Tibial nerve (tissue), 4 donors: ENCODE measurements at regions not wholly inside any gene's neighbourhood (a gene's known extent, or its start where the extent isn't known, plus 50 kb on each side); places are given as distances from the start of the nearest gene placed in this dataset.

Source experiments
- DNase-seq, 2 donors: peaks; one replicate each; pipeline ENCODE4 v3.0.0-alpha.2; 2019; ENCODE audit warnings: low spot score in 2 of 2
- H3K27ac ChIP-seq, 4 donors: fragments of 200-600 bp; sonication (generic) in 3 of 4; one replicate each; pipeline ENCODE4 v1.5.1; 2017 to 2019; ENCODE audit warnings: mild to moderate bottlenecking in 1 of 4
- H3K27me3 ChIP-seq, 2 donors: fragments of 200-600 bp; sonication (generic) in 1 of 2; one replicate each; pipeline versions ENCODE4 v1.5.1 to v1.6.0; 2017 to 2019
- H3K36me3 ChIP-seq, 3 donors: fragments of 200-600 bp; sonication (generic); one replicate each; pipeline ENCODE4 v1.5.1; 2018 to 2019
- H3K4me1 ChIP-seq, 4 donors: fragments of 200-600 bp; sonication (generic) in 3 of 4; one replicate each; pipeline ENCODE4 v1.5.1; 2017 to 2019
- H3K4me3 ChIP-seq, 4 donors: fragments of 200-600 bp; sonication (generic) in 3 of 4; one replicate each; pipeline ENCODE4 v1.5.1; 2017 to 2019; ENCODE audit warnings: mild to moderate bottlenecking in 1 of 4, moderate library complexity in 1 of 4
- H3K9me3 ChIP-seq, 4 donors: fragments of 200-600 bp; sonication (generic) in 3 of 4; one replicate each; pipeline ENCODE4 v1.5.1; 2017 to 2019
- EP300 ChIP-seq, 2 donors: sonication (generic); formaldehyde crosslinking; IDR thresholded peaks; one replicate each; pipeline ENCODE4 v1.6.1; 2017; ENCODE audit warnings: antibody characterized with exemption in 2 of 2, mild to moderate bottlenecking in 1 of 2
- POLR2A ChIP-seq, 2 donors: fragments of 450-650 bp; IDR thresholded peaks; one replicate each; pipeline ENCODE4 v1.6.1; 2017; ENCODE audit warnings: antibody characterized with exemption in 2 of 2, mild to moderate bottlenecking in 2 of 2, moderate library complexity in 2 of 2
- WGBS, 2 donors: methylation state at CpG; one replicate each; pipeline ENCODE4 v1.1.5; 2018; 5-methylcytosine and 5-hydroxymethylcytosine counted together
- TF ChIP-seq, protein P1 (sequence below), 5 experiments: fragments of 200-600 bp in 3 of 5; fragments of 450-650 bp in 2 of 5; sonication (generic) in 3 of 5; IDR thresholded peaks; one replicate each; pipeline ENCODE4 v1.5.1; 2016 to 2019; ENCODE audit warnings: antibody characterized with exemption in 5 of 5, mild to moderate bottlenecking in 3 of 5, moderate library complexity in 2 of 5

DNA sequence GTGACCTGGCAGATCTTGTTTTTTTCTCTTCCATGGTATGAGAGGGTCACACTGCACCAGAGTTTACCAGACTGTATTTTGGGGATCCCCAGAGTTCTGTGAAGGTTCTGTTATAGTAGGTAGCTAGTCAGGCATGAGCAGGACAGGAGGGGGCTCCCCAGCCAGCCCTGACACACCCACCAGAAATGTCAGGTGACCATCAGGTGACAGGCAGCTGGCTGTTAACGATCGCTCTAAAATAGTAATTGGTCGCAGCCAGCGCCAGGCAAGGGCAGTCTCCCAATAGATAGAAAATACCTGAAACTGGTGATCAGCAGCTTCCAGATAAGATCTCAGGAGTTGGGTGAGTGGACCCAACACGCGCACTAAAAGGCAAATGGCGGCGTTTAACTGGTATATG, 264.9 kb downstream of the RHOU start:
- Histone ChIP-seq H3K27ac (no peak overlapping the region), H3K36me3 (no peaks in the 10 kb centered on the region), H3K4me1 (peaks cover 0 to 11% (median 0%) of the 10 kb centered on the region in 4 donors), H3K4me3 (no peak overlapping the region), H3K9me3 (no peaks in the 10 kb centered on the region), H3K27me3 (no peaks in the 10 kb centered on the region)
- TF ChIP-seq EP300 (IDR thresholded peaks at IDR 0.05) = no peak
- no peak for TF ChIP-seq POLR2A (IDR thresholded peaks at IDR 0.05)
- TF ChIP-seq, protein P1, sequence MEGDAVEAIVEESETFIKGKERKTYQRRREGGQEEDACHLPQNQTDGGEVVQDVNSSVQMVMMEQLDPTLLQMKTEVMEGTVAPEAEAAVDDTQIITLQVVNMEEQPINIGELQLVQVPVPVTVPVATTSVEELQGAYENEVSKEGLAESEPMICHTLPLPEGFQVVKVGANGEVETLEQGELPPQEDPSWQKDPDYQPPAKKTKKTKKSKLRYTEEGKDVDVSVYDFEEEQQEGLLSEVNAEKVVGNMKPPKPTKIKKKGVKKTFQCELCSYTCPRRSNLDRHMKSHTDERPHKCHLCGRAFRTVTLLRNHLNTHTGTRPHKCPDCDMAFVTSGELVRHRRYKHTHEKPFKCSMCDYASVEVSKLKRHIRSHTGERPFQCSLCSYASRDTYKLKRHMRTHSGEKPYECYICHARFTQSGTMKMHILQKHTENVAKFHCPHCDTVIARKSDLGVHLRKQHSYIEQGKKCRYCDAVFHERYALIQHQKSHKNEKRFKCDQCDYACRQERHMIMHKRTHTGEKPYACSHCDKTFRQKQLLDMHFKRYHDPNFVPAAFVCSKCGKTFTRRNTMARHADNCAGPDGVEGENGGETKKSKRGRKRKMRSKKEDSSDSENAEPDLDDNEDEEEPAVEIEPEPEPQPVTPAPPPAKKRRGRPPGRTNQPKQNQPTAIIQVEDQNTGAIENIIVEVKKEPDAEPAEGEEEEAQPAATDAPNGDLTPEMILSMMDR (IDR thresholded peaks at IDR 0.05) = no peak
- 96 to 97% methylated on average over 8 of the region's 8 CpGs for WGBS, 2 donors
- DNase-seq = no peak

DNA sequence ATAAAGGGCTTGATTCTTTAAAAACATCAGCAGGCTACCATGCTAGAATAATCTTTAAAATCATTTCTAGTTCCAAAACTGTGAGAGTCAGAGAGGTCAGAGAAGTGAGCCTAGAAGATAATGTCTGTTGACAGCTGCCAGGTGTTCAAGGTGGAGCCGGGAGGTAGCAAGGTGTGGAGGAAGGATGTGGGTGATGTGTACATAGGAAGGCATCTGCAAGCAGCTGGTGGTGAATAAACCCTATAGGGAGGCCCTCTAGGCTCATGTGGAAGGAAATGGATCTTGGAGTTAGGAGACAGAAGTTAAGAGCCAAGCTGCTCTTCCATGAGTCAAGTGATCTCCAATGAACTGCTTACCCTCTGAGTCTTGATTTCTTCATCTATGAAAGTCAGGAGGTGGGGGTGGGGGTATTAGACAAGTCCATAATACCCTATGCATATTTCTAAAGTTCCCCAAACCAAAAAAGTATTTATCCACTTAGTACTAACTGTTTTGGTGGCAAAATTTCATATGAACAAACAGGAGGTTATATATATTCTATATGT, 266.3 kb downstream of the RHOU start:
- TF ChIP-seq POLR2A (IDR thresholded peaks at IDR 0.05) (no peak), EP300 (IDR thresholded peaks at IDR 0.05) (no peak)
- TF ChIP-seq, protein P1 (IDR thresholded peaks at IDR 0.05) = no peak
- 61 to 95% methylated on average over 1 of the region's 1 CpG for WGBS, 2 donors
- no peak for DNase-seq
- H3K36me3 ChIP-seq = no peaks in the 10 kb centered on the region
- no peaks in the 10 kb centered on the region for H3K27me3 ChIP-seq
- peaks cover 0 to 11% (median 0%) of the 10 kb centered on the region in 4 donors for H3K4me1 ChIP-seq
- no peak overlapping the region for H3K4me3 ChIP-seq
- no peak overlapping the region for H3K27ac ChIP-seq
- no peaks in the 10 kb centered on the region for H3K9me3 ChIP-seq

DNA sequence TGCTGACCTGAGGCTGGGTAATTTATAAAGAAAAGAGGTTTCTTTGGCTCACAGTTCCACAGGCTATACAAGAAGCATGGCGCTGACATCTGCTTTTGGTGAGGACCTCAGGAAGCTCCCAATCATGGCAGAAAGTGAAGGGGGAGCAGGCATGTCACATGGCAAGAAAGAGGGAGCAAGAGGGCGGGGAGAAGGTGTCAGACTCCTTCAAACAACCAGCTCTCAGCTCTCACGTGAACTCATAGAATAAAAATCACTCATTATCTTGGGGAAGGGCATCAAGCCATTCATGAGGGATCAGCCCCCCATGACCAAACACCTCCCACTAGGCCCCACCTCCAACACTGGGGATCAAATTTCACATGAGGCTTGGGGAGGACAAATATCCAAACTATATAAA, 266.8 kb downstream of the RHOU start:
- H3K27ac ChIP-seq = no peak overlapping the region
- 96 to 99% methylated on average over 3 of the region's 3 CpGs for WGBS, 2 donors
- no peak overlapping the region for H3K4me3 ChIP-seq
- H3K27me3 ChIP-seq = no peaks in the 10 kb centered on the region
- no peak for TF ChIP-seq POLR2A (IDR thresholded peaks at IDR 0.05)
- no peak for TF ChIP-seq EP300 (IDR thresholded peaks at IDR 0.05)
- TF ChIP-seq, protein P1 (IDR thresholded peaks at IDR 0.05) = no peak
- H3K4me1 ChIP-seq = peaks cover 0 to 11% (median 0%) of the 10 kb centered on the region in 4 donors
- H3K9me3 ChIP-seq = no peaks in the 10 kb centered on the region
- H3K36me3 ChIP-seq = no peaks in the 10 kb centered on the region
- DNase-seq = no peak

DNA sequence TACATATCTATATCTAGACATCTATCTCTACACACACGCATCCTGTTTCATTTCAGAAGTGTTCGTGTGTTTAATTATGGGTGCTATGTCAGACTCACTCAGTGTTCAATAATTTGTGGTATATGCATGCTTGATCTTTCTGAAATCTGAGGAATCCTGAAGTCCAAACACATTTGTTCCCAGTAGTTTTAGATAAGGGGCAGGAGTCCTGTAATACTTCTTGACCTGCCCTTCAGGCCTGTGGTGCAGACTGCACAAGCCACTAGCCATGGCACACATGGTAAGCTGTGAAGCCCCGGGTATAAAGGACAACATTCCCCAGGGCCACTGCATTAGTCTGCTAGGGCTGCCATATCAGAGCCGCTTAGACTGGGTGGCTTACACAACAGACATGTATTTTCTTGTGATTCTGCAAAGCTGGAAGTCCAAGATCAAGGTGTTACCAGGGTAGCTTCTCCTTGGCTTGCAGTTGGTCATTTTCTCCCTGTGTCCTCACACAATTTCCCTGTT, 267.2 kb downstream of the RHOU start:
- 83 to 89% methylated on average over 4 of the region's 4 CpGs for WGBS, 2 donors
- H3K27ac ChIP-seq = no peak overlapping the region
- no peaks in the 10 kb centered on the region for H3K9me3 ChIP-seq

DNA sequence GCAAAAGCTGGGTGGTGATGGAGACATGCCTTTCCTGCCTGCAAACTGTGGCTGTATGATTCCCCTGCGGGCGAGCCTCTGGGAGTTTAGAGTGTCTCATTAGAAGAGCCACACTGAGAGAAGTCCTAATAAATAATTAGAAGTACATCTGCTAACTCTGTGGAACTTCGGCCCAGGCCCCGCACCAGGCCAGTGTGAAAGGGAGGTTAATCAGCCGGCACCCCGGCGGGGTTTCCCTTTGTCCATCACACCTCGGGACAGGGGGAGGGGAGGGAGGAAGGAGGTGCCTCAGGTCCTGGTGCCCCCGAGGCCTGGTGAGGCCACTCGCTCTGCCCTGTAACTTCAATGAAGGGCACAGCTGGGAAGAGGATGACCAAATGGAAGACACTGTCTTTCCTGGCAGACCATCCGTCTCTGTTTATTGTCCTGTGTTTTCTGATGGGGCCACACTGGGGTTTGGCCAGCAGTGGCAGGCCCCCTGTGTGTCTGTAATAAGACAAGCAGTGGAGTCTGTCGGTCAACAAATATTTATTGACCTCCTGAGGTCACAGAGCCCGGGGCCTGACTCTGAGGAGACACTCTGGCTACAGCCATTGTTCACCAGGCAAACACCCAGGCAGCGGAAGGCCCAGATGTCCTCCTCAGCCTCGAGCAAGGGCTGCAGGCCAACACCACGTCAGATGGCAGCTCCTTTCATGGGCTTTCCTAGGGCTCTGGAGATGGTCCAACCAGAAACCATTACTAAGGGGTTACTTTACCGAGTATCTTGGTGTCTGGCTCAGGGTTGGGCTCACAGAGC, 267.5 kb upstream of the RAB4A start:
- WGBS, 2 donors = 56 to 60% methylated on average over 13 to 17 of the region's 17 CpGs
- Histone ChIP-seq H3K4me1 (peaks cover 0 to 11% (median 0%) of the 10 kb centered on the region in 4 donors), H3K27ac (peak overlapping the region in 2 of 4 donors; percentile 3 to 55), H3K4me3 (no peak overlapping the region), H3K36me3 (no peaks in the 10 kb centered on the region), H3K9me3 (no peaks in the 10 kb centered on the region), H3K27me3 (no peaks in the 10 kb centered on the region)
- TF ChIP-seq, protein P1 (IDR thresholded peaks at IDR 0.05) = no peak
- TF ChIP-seq EP300 (IDR thresholded peaks at IDR 0.05) (no peak), POLR2A (IDR thresholded peaks at IDR 0.05) (no peak)
- DNase-seq = peak in 1 of 2 donors; percentile 48

More for the DNA sequence above, 267.2 kb downstream of the RHOU start:
- no peak for TF ChIP-seq EP300 (IDR thresholded peaks at IDR 0.05)
- peaks cover 0 to 11% (median 0%) of the 10 kb centered on the region in 4 donors for H3K4me1 ChIP-seq
- H3K27me3 ChIP-seq = no peaks in the 10 kb centered on the region
- H3K4me3 ChIP-seq = no peak overlapping the region
- no peaks in the 10 kb centered on the region for H3K36me3 ChIP-seq
- no peak for DNase-seq
